ENCODE measurements at regions not wholly inside any gene's neighbourhood (a gene's known extent, or its start where the extent isn't known, plus 50 kb on each side); places are given as distances from the start of the nearest gene placed in this dataset.
"Not testable (repeated sequence)": the region's sequence is repeated elsewhere in the genome, so short reads cannot be mapped to it uniquely, and the experiment has no call there.

DNA sequence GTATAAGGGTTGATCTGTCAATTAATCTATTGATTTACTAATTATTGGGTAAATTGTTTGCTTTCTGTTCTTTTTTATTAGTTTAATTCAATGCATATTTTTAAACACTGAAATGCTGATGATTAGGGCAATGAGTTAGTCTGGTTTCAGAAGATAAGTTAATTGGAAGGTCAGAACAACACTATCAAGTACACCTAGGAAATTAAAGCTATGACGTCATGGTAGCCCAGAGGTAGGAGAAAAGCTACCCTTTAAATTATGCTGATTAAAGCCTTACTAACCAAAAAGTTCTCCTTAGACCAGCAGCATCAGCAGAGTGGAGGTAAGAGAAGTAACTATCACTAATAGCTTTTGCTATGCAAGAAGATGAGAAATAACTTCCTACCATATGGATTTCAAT, 770.4 kb upstream of the ARPP21 start:
- DNase-seq (ENCODE audit: low read depth in 2 of 2): no peak

DNA sequence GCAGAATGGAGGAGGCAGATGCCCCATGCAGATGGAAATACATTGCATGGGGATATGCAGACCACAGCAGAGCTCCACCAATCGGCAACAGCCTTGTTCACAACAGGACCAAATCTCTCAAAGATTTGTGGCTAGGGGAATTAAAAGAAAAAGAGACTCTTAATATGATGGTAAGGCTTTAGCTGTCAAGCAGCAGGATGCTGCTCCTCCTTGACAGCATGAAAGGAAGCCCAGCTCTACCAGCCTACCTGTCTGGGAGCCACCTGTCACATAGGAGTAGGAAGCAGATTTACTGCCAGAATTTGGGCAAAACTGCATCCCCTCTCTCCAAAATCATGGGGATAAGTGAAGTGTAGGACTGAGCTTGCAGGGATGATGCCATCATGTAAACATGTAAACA, 769.6 kb upstream of the ARPP21 start:
- DNase-seq (ENCODE audit: low read depth in 2 of 2): no peak

DNA sequence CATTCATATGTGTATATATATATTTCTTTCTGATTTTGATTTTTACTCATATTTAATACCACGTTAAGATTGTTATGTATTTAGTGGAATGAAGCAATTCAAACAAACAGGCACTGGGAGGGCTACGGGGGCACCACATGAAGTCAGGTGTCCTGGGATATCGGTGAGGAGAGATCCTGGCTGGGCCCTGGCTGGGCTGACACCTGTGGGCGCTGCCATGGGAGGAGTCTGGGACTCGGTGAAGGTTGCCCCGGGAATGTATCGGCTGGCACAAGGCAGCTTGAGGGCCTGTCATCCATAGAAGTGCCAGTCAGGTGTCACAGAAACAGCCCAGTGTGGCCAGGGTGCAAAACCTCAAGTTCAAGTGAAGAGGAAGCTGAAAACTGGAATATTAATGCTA, 766.9 kb upstream of the ARPP21 start:
- DNase-seq (ENCODE audit: low read depth in 2 of 2): no peak

DNA sequence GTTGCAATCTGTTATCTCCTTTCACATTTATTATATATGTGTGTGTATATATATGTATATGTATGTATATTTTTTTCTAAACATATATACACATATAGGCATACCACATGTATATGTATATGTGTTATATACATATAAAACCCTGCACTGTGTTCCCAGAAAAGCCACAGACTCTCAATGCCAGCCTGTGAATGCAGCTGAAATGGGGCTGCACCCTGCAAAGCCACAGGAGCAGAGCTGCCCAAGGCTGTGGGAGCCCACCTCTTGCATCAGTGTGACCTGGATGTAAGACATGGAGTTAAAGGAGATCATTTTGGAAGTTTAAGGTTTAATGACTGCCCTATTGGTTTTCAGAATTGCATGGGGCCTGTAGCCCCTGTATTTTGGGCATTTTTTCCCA, 762.3 kb upstream of the ARPP21 start:
- no peak for DNase-seq (ENCODE audit: low read depth in 2 of 2)

DNA sequence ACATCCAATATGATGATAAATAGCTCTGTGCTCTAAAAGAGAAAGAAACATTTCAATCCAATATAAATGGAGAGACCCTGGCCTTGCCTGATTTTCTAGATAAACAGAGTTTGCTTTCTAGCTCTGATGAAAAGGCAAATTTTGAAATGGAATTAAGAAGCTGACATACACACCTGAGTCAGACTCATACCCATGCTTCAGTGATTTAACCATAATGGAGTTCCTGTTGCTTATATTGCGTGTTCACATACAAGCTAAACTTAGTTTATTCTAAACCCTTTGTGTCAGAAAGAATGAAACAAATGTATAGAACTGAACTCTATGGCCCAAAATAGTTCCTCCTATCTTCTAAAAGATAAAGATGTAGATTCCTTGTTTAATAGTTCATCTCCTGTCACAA, 760.8 kb upstream of the ARPP21 start:
- no peak for DNase-seq (ENCODE audit: low read depth in 2 of 2)

DNA sequence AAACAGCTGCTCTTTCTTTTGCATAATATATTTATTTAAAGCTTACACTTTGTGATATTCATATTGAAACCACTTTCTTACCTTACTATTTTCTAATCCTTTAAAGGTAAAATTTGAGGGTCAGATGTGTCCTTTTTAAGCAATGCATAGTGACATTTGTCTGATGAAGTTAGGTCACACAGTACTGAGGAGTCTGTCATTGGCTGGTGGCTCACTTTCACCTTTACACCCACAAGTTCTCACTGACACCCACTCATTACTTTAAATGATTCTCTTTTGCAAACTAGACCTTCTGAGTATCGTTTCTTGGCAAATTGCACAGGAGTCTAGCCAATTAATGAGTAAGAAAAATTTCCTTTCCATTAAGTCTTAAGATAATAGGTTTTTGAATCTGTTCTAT, 758.3 kb upstream of the ARPP21 start:
- no peak for DNase-seq (ENCODE audit: low read depth in 2 of 2)

DNA sequence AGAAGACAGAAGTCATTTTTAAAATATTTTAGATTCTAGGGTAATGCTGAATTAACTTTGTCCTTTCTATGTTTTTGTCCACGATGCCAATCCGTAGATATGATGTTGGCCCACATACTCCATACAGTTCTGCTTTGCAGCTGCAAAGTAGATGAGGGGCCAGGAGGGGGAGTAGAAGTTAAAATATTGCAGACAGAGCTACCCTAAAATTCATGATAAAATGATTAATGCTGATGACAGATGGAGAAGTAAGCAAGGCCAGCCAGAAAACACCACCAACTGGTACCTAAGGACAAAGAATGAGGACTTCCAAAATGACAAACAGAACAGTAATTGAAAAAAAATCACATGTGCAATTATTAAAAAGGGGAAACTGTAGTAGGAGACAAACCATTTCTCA, 756.6 kb upstream of the ARPP21 start:
- no peak for DNase-seq (ENCODE audit: low read depth in 2 of 2)

DNA sequence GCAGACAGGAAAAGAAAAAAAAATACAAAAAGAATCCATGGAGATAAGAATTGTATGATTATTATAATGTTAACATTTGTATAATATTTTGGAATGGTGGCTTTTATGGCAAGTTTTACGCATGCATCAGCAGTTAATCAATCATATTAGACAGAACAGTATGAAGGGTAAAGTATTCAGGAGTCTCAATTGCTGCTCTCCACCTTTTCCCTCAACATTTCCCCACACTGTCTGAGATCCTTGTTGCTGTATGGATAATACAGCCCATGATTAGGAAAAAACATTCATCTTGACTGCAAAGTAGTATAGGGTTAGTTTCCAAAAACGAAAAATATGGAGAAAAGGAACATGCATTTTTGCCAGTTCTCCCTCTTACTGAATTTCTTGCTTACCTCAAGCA, 755.3 kb upstream of the ARPP21 start:
- no peak for DNase-seq (ENCODE audit: low read depth in 2 of 2)

DNA sequence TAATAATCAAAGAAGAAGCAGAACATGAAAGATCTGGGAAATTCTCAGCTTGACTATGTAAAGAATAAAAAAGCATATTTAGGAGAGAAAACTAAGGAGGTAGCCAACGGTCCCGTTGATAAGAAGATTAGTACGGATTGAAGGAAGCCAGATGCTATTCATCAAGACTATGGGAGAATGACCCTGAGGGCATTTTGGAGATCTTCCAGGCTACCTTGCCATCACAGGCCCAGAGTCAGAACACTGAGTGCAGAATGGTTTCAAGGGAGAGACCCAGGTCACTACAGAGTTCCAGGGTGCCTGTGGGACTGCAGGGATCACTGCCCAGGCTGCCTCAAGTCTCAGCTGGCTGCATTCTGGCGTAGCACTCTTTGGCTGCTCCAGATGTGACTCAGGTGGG, 752.9 kb upstream of the ARPP21 start:
- no peak for DNase-seq (ENCODE audit: low read depth in 2 of 2)

DNA sequence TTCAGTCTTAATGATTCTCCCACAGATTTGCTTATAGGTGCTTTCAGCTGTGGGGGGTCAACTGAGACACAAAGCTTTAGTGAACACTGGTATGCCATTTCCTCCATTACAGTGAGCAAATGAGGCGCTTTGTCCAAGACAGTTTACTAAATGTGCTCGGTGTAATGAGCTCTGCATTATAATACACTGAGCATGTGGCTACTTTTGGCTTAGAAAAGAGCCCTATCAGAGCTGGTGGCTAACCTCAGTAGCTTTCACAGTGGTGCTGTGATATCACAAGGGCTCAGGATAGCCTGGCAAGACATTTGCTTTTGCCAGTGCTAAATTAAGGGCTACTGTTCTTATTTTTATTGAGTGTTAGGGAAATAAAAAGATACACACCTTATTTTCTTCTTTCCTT, 749.7 kb upstream of the ARPP21 start:
- no peak for DNase-seq (ENCODE audit: low read depth in 2 of 2)

DNA sequence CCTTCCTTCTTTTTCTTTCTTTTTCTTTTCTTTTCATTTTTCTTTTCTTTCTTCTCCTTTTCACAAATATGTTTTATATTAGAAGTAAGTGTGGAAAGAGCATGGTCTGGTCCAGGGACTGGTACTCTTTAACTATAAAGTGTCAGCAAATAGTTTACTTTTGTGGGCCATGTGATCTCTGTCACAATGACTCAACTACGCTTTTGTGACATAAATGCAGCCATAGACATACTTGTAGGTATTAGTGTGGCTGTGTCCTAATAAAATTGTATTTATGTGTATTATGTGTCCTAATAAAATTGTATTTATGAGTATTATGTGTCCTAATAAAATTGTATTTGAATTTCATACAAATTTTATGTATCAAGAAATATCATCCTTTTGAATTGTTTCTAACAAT, 749.1 kb upstream of the ARPP21 start:
- DNase-seq (ENCODE audit: low read depth in 2 of 2): no peak

DNA sequence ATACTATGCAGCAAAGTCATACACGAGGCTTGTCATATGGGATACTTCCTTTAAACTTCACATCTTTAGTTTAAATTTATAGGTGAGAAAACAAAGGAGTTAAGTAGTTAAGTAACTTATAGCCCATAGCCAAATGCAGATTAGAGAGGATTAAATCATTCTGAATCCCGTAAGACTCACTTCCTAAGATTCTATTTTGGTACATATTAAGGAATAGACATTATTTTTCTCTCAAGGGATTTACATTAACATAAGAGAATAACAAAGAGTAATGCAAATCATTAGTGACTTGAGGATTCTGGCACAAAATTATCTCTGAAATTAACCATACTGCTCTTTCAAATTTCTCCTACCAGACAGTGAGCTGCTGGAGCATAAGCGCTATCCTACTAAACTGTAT, 747.4 kb upstream of the ARPP21 start:
- no peak for DNase-seq (ENCODE audit: low read depth in 2 of 2)

DNA sequence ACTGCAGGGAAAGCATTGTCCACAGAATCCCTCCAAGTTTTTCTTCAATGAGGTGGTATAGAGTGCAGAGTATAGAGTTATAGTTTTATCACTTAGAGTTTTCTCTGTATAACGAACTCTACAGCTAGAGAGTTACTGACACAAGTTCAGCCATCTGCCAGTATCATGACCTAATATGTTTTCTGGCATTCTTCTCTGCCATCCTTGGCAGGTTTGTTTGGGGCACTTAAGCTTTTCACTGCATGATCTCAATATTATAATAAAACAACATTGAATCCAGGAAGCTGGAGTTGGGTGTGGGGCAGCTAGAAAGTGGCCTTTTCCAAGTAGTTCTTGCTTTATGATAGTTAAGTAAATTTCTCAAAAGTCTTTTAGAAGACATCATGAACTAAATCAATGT, 743.5 kb upstream of the ARPP21 start:
- no peak for DNase-seq (ENCODE audit: low read depth in 2 of 2)

DNA sequence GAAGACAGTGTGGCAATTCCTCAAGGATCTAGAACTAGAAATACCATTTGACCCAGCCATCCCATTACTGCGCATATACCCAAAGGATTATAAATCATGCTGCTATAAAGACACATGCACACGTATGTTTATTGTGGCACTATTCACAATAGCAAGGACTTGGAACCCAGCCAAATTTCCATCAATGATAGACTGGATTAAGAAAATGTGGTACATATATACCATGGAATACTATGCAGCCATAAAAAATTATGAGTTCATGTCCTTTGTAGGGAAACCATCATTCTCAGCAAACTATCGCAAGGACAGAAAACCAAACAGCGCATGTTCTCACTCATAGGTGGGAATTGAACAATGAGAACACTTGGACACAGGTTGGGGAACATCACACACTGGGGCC, 729.6 kb upstream of the ARPP21 start:
- not testable (repeated sequence) for DNase-seq (ENCODE audit: low read depth in 2 of 2)

DNA sequence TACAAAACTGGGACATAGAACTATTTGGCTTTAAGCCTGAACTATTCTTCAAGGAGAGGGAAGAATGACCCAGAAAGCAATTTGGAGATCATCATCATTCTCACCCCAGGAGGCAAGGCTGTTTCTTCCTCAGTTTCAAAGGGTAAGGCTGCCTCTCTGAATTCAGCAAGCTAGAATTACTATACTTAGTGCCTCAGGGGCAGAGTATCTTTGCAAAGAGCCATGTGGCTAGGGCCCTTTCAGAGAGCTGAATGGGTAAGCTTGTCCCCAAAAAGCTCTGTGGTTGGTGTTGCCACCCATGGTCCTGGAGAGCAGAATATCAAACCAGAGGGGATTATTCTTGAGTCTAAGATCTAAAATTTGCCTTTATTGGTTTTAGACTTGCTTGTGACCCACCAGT, 720.3 kb upstream of the ARPP21 start:
- no peak for DNase-seq (ENCODE audit: low read depth in 2 of 2)

DNA sequence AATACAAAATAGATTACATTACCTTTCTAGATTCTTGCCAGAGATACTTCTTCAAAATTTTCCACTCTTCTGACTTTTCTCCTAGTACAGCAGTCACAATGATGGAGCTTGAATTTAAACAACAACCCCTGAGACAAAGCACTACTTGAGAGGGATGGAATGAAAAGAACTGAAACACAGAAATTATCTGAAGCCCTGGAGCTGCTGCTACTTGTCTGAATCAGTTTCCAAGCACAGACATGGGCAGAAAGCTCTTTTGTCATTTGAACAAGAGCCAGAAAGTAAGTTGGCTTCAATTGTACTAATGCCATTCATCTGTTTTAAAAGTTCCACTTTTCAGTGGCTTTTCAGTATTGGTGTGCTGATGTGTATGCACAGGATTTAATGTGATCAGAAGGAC, 718.5 kb upstream of the ARPP21 start:
- DNase-seq (ENCODE audit: low read depth in 2 of 2): no peak

DNA sequence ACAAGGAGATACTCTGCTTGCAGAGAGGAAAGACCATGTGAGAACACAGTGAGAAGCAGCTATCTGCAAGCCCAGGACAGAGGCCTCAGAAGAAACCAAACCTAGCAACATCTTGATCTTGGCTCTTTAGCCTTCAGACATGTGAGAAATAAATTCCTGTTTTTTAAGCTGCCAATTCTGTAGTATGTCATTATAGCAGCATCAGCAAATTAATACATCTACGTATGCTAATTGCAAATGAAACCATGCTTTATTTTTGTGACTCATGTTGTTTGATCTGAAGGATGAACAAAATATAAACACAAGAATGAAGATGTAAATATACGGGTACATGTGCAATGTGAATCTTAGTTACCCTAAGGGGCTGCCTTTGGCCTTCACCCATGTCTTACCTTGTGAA, 714.4 kb upstream of the ARPP21 start:
- no peak for DNase-seq (ENCODE audit: low read depth in 2 of 2)

DNA sequence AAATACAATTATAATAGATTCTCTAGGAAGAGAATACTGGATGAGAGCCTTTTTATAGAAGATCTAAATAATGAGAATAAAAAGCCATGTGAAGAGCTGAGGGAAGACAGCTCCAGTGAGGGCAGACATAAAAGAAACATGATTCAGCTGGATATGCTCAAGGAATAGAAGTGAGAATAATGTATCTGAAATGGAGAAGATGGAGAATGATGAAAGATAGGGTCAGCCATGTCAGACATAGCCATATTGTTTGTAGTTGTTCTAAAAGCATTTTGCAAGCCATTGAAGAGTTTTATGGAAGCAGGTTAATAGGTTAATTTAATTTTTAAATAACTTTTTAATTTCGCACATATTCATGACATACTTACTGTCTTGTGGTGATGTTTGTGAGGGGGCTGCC, 713.5 kb upstream of the ARPP21 start:
- no peak for DNase-seq (ENCODE audit: low read depth in 2 of 2)

DNA sequence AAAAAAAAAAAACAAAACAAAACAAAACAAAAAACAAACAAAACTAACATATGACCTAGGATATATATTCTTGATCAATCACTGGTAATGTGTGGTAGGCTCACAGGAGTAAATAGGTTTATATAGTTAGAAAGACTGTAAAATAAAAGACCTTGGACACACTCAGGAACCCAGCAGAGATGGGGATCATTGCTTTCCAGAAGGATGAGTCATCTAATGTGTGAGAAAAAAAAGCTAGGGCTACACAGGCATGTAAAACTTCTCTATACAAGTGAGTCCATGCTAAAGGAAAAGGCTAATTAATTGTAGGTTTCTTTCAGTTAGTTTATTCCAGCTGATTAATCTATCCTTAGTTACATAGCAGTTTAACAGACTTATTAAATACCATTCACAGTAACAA, 710.3 kb upstream of the ARPP21 start:
- no peak for DNase-seq (ENCODE audit: low read depth in 2 of 2)

DNA sequence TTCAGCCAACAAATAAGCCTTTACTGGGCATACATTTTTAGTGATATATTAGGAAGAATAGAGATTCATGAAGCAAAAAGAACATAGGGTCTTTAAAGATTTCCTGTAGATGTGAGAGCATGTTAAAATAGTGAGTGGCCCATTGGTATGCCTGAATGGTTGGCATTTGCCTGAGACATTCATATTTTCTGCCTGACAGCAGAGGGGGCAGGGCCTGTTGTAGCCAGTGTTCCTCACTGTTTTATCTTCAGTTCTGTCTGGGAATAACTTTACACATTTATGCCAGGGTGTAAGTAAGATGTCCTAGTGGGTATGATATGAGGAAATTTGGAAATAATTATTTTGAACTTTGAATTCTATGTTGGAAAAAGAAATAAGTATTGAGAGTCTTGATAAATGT, 704.7 kb upstream of the ARPP21 start:
- no peak for DNase-seq (ENCODE audit: low read depth in 2 of 2)

DNA sequence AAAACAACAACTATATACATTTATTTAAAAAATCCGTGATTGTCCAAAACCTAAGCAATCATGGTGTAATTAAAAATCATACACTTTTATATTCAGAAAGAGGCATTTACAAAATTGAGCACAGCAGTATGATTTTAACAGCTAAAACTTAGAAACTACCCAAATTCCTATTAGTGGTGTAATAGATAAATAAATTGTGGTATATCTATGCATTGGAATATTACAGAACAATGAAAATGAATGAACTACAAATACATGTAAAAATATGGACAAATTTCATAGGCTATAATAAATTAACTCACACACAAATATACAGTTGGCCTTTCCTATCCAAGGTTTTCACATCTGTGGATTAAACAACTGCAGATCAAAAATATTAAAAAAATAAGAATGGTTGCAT, 700.5 kb upstream of the ARPP21 start:
- DNase-seq (ENCODE audit: low read depth in 2 of 2): no peak

DNA sequence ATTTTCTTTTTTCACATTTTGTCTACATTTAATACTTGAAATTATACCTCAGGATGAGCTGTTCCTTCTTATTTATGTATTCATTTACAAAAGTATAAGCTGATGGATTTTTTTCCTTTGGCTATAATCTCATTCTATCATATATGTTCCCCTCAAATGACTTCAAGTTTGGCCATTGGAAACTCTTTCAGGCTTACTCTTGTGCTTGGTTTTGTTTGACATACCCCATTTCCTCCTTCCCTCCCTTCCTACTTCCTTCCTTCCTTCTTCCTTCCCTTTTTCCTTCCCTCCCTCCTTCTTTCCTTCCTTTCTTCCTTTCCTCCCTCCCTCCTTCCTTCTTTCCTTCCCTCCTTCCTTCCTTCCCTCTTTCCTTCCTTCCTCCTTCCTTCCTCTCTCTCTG, 697.1 kb upstream of the ARPP21 start:
- no peak for DNase-seq (ENCODE audit: low read depth in 2 of 2)

DNA sequence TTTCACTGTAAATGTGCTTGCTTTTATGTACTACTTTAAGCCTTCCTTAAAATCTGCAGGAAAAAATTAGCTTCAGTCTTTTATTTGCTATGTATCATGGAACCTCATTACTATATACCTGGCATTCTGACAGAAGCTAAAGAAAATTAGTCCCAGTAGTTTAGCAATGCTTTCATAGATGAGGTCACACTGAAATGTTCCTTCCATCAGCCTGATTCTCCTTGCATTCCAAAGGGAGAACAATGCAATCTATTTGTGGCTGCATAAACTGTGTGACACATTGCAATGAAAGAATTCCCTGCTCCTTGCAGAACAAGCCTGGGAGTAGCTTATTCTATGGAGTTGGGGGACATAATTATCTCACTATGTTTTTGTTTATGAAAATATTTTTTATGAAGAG, 691.5 kb upstream of the ARPP21 start:
- no peak for DNase-seq (ENCODE audit: low read depth in 2 of 2)

DNA sequence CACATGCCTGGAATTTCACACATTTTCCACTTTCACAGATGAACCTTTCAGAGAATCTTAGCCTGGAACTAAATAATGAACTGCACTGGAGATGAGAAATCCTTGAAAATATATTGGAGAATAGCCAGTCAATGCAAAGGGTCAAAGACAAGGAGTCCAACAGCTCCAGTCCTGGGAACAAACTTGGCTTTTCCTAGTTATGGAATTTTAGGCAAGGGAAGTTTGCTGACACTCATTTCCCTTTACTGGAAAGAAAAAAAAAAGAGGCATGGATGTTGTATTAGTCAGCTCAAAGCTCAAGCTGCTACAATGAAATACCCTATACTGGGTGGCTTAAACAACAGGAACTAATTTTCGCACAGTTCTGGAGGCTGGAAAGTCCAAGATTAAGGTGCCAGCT, 690.8 kb upstream of the ARPP21 start:
- DNase-seq (ENCODE audit: low read depth in 2 of 2): no peak

DNA sequence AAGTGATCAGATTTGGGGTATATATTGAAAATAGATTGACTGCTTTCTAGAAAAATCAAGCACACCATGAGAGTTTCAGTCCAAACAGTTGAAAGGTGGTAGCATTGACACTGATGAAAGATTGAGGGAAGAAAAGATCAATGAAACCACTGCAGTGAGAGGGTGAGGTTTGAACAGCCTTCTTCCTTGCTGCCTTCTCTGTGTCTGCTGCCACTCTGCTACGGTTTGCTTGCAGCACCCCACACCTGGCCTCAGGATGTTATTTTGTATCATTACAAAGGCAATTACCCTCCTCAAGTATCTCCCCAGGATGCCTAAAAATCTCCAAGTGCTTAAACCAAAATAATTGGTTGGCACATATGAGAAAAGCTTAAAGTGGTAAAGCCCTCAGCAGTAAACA, 683.6 kb upstream of the ARPP21 start:
- no peak for DNase-seq (ENCODE audit: low read depth in 2 of 2)

Data from activated CD8-positive, alpha-beta memory T cell treated with anti-CD3 and anti-CD28 coated beads for 4 hours (primary cell).